Lower lobe of right lung (tissue), 2 donors: ENCODE measurements at regions not wholly inside any gene's neighbourhood (a gene's known extent, or its start where the extent isn't known, plus 50 kb on each side); places are given as distances from the start of the nearest gene placed in this dataset.
A peak's percentile ranks its signal among the peaks of the same experiment; 100 is the strongest.

Experiments used
- ATAC-seq, 2 donors: fragments of 200-7000 bp; cut with Tn5 transposase; one replicate each; pipeline ENCODE4 v1.9.1; 2020 to 2022; ENCODE audit warnings: mild to moderate bottlenecking in 2 of 2, moderate library complexity in 2 of 2
- DNase-seq: peaks from one replicate; pipeline ENCODE4 v3.0.0-alpha.2; 2020
- H3K27ac ChIP-seq: fragments of 200-600 bp; one replicate; pipeline ENCODE4 v1.8.0; 2022
- H3K27me3 ChIP-seq: fragments of 200-600 bp; one replicate; pipeline ENCODE4 v1.8.0; 2022; ENCODE audit warnings: low read depth
- H3K36me3 ChIP-seq: fragments of 200-600 bp; one replicate; pipeline ENCODE4 v1.8.0; 2022; ENCODE audit warnings: mild to moderate bottlenecking
- H3K4me1 ChIP-seq: fragments of 200-600 bp; one replicate; pipeline ENCODE4 v1.8.0; 2022
- H3K4me3 ChIP-seq: fragments of 200-600 bp; one replicate; pipeline ENCODE4 v1.8.0; 2022; ENCODE audit warnings: mild to moderate bottlenecking
- H3K9me3 ChIP-seq: fragments of 200-600 bp; one replicate; pipeline ENCODE4 v1.8.0; 2022
- CTCF ChIP-seq: fragments of 200-600 bp; IDR thresholded peaks from one replicate; pipeline ENCODE4 v1.8.0; 2022; ENCODE audit warnings: antibody characterized with exemption, mild to moderate bottlenecking
- intact Hi-C: fragments of 100-400 bp; cut with DNase I; formaldehyde crosslinking; loops from one replicate; pipeline ENCODE4 v1.11.0; 2022
- donor health status: DM: no; HTN: yes; CAD: no; lungs with severe emphysema.

GRCh38 chr2:37790019-37790418 is 118.6 kb upstream of the CDC42EP3 start:
- Histone ChIP-seq H3K4me1 (peaks cover 16% of the 10 kb centered on the region), H3K9me3 (peaks cover 18% of the 10 kb centered on the region), H3K27me3 (no peaks in the 10 kb centered on the region), H3K4me3 (no peak overlapping the region), H3K27ac (no peak overlapping the region), H3K36me3 (no peaks in the 10 kb centered on the region)
- intact Hi-C loops, result no loop called here
- DNase-seq (no peak), ATAC-seq (no peak)
- TF ChIP-seq CTCF, result no peak

DNA sequence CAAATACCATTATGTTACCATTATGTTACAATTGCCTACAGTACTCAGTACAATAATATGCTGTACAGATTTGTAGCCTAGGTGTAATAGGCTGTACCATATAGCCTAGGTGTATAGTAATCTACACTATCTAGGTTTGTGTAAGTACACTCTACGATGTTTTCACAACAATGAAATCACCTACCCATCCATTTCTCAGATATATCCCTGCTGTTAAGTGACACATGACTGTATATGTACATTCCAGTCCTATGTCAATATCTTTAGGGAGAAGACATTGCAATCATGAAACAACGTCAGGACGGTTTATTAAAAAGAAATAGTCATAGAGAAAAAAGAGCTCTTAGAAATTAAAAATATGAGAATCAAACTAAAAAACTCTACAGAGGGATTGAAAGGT is 119.0 kb upstream of the CDC42EP3 start:
- intact Hi-C loops, result no loop called here
- no peak for DNase-seq
- H3K27me3 ChIP-seq, result no peaks in the 10 kb centered on the region
- ATAC-seq, result no peak
- no peak for TF ChIP-seq CTCF
- H3K4me3 ChIP-seq, result no peak overlapping the region
- H3K36me3 ChIP-seq, result no peaks in the 10 kb centered on the region
- no peak overlapping the region for H3K27ac ChIP-seq
- peaks cover 18% of the 10 kb centered on the region for H3K9me3 ChIP-seq
- H3K4me1 ChIP-seq, result peaks cover 16% of the 10 kb centered on the region

DNA sequence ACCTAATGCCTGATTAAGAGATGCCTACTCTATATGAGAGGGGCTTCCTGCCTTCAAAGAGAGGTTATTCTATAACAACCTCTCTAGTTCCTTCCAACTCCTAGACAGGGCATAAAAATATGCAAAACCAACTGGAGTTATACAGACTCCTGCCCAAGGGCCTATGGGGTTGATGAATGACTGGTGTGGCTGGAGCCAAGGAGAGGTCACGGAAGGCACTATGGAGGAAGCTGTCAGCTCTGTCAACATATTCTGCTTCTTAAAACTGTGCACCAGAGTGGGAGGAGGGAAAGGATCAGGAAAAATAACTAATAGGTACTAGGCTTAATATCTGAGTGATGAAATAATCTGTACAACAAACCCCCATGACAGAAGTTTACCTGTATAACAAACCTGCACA is 120.9 kb upstream of the CDC42EP3 start:
- no peak for DNase-seq
- TF ChIP-seq CTCF, result no peak
- Histone ChIP-seq H3K9me3 (peaks cover 18% of the 10 kb centered on the region), H3K4me3 (no peak overlapping the region), H3K36me3 (no peaks in the 10 kb centered on the region), H3K27ac (no peak overlapping the region), H3K27me3 (no peaks in the 10 kb centered on the region), H3K4me1 (peaks cover 16% of the 10 kb centered on the region)
- intact Hi-C loops, result no loop called here
- ATAC-seq, result no peak

- Histone ChIP-seq H3K9me3 (peaks cover 12% of the 10 kb centered on the region), H3K36me3 (no peaks in the 10 kb centered on the region), H3K27ac (no peak overlapping the region), H3K4me1 (peaks cover 16% of the 10 kb centered on the region), H3K27me3 (no peaks in the 10 kb centered on the region), H3K4me3 (no peak overlapping the region)
- ATAC-seq (peak in 1 of 2 donors; percentile 21), DNase-seq (no peak)
- intact Hi-C loops, result no loop called here
- no peak for TF ChIP-seq CTCF
Observed at GRCh38 chr2:37793004-37793403, 121.6 kb upstream of the CDC42EP3 start.

DNA sequence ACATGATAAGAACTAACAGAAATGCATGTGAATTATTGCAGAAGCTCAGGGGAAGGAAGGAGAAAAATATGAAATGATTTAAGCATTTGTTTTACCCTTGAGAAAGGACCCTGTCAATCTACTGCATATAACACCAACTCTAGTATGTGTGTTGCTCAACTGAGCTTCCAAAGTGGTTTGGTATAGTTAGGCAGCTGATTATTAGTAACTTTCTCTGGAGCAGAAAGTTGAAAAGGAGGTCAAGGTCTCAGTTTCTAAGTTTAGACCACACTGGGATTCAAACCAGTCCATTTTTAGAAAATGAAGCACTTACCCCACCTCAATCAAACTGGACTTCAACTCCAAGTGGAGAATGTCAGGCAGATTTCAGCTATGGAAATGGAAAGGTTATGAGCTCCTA is 123.3 kb upstream of the CDC42EP3 start:
- Histone ChIP-seq H3K4me1 (peaks cover 16% of the 10 kb centered on the region), H3K4me3 (no peak overlapping the region), H3K36me3 (no peaks in the 10 kb centered on the region), H3K27me3 (no peaks in the 10 kb centered on the region), H3K27ac (no peak overlapping the region), H3K9me3 (no peaks in the 10 kb centered on the region)
- intact Hi-C loops, result no loop called here
- no peak for DNase-seq
- no peak for ATAC-seq
- no peak for TF ChIP-seq CTCF

DNA sequence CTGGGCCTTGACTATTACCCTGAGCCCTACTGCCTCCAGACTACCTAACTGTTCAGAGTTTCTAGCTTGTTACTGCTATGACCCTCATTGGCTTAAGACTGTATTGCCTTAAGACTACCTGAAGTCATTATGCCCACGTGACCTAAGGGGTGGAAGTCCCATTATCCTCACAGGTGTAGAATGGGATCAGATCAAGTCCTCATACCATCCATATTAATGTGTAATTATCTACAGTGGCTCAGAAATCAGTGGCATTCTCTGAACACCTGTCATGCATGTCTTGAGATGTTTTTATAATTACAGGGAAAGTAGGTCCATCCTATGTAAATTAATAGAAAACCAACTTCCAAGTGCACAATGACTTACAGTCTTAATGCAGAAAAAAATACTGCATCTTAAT is 124.0 kb upstream of the CDC42EP3 start:
- Histone ChIP-seq H3K9me3 (no peaks in the 10 kb centered on the region), H3K4me1 (peaks cover 16% of the 10 kb centered on the region), H3K27ac (no peak overlapping the region), H3K27me3 (no peaks in the 10 kb centered on the region), H3K36me3 (no peaks in the 10 kb centered on the region), H3K4me3 (no peak overlapping the region)
- no peak for DNase-seq
- ATAC-seq, result no peak
- no peak for TF ChIP-seq CTCF
- intact Hi-C loops, result no loop called here
